ENCODE measurements at regions not wholly inside any gene's neighbourhood (a gene's known extent, or its start where the extent isn't known, plus 50 kb on each side); places are given as distances from the start of the nearest gene placed in this dataset. TPM values are rescaled to one million over a fixed set of nuclear protein-coding genes. Genes with fewer than 3 reads are reported as not detected.
"Not testable (repeated sequence)": the region's sequence is repeated elsewhere in the genome, so short reads cannot be mapped to it uniquely, and the experiment has no call there.

GRCh38 chr14:51598924-51599600, 52.6 kb upstream of the FRMD6 start:
- not testable (repeated sequence) for H3K27ac ChIP-seq (replicated peaks; ENCODE audit: low read length); H2AFZ ChIP-seq (ENCODE audit: low read length); DNase-seq (ENCODE audit: low spot score); H4K8ac ChIP-seq (ENCODE audit: low read depth, low read length); H2AK5ac ChIP-seq (ENCODE audit: low read depth, low read length); H2BK5ac ChIP-seq (ENCODE audit: low read length); H3K36me3 ChIP-seq (replicated peaks in 1 of 2; ENCODE audit: control insufficient read depth in 2 of 2, insufficient read depth in 2 of 2, low read length in 2 of 2); H3K18ac ChIP-seq (ENCODE audit: low read length); H3K23ac ChIP-seq (ENCODE audit: low read depth, low read length, poor library complexity); H3K4me3 ChIP-seq (ENCODE audit: low read length in 2 of 2); H3K27me3 ChIP-seq (ENCODE audit: control insufficient read depth in 3 of 3, insufficient read depth in 3 of 3, low read depth in 1 of 3, low read length in 3 of 3); H2BK12ac ChIP-seq (ENCODE audit: low read length); H3K9me3 ChIP-seq (replicated peaks in 1 of 2; ENCODE audit: control insufficient read depth in 2 of 2, insufficient read depth in 1 of 2, low read depth in 1 of 2, low read length in 2 of 2); H3K9ac ChIP-seq (ENCODE audit: low read depth, low read length, poor library complexity); H4K91ac ChIP-seq (ENCODE audit: low read depth, low read length, poor library complexity); H2BK15ac ChIP-seq (ENCODE audit: low read length); H3K14ac ChIP-seq (ENCODE audit: low read length); H3K4ac ChIP-seq (ENCODE audit: low read length); H2BK120ac ChIP-seq (ENCODE audit: low read depth, low read length); H3K4me1 ChIP-seq (ENCODE audit: control insufficient read depth in 2 of 2, insufficient read depth in 1 of 2, low read depth in 1 of 2, low read length in 2 of 2); H3K4me2 ChIP-seq (ENCODE audit: insufficient read depth, low read length, poor library complexity, severe bottlenecking); H3K79me1 ChIP-seq (ENCODE audit: low read depth, low read length)
- no CpG with 5 or more reads among the region's 1 CpG for WGBS, 2 donors (ENCODE audit: extremely low coverage in 2 of 2, insufficient read length in 2 of 2, insufficient replicate concordance in 1 of 2)

GRCh38 chr14:51600658-51601057, 51.1 kb upstream of the FRMD6 start:
- no CpG with 5 or more reads among the region's 1 CpG for WGBS, 2 donors (ENCODE audit: extremely low coverage in 2 of 2, insufficient read length in 2 of 2, insufficient replicate concordance in 1 of 2)
- Histone ChIP-seq H3K4me2 (ENCODE audit: insufficient read depth, low read length, poor library complexity, severe bottlenecking) (no peak overlapping the region), H3K27me3 (ENCODE audit: control insufficient read depth in 3 of 3, insufficient read depth in 3 of 3, low read depth in 1 of 3, low read length in 3 of 3) (peaks cover 0 to 12% (median 0%) of the 10 kb centered on the region in 3 experiments), H2AK5ac (ENCODE audit: low read depth, low read length) (no peak overlapping the region), H3K14ac (ENCODE audit: low read length) (no peak overlapping the region), H3K36me3 (replicated peaks in 1 of 2; ENCODE audit: control insufficient read depth in 2 of 2, insufficient read depth in 2 of 2, low read length in 2 of 2) (no peaks in the 10 kb centered on the region), H3K4me3 (ENCODE audit: low read length in 2 of 2) (no peak overlapping the region), H3K9me3 (replicated peaks in 1 of 2; ENCODE audit: control insufficient read depth in 2 of 2, insufficient read depth in 1 of 2, low read depth in 1 of 2, low read length in 2 of 2) (no peaks in the 10 kb centered on the region), H3K9ac (ENCODE audit: low read depth, low read length, poor library complexity) (no peak overlapping the region), H3K18ac (ENCODE audit: low read length) (no peak overlapping the region), H2BK5ac (ENCODE audit: low read length) (no peak overlapping the region), H3K4ac (ENCODE audit: low read length) (no peak overlapping the region), H2BK12ac (ENCODE audit: low read length) (no peak overlapping the region), H2AFZ (ENCODE audit: low read length) (no peak overlapping the region), H3K23ac (ENCODE audit: low read depth, low read length, poor library complexity) (no peak overlapping the region), H3K79me1 (ENCODE audit: low read depth, low read length) (no peaks in the 10 kb centered on the region), H2BK15ac (ENCODE audit: low read length) (no peak overlapping the region), H4K8ac (ENCODE audit: low read depth, low read length) (no peak overlapping the region), H2BK120ac (ENCODE audit: low read depth, low read length) (no peak overlapping the region), H3K27ac (replicated peaks; ENCODE audit: low read length) (no peak overlapping the region), H4K91ac (ENCODE audit: low read depth, low read length, poor library complexity) (no peak overlapping the region), H3K4me1 (ENCODE audit: control insufficient read depth in 2 of 2, insufficient read depth in 1 of 2, low read depth in 1 of 2, low read length in 2 of 2) (no peaks in the 10 kb centered on the region)
- no peak for DNase-seq (ENCODE audit: low spot score)

Small RNA genes in the stretch of these regions (small RNA-seq; reads per million reads assigned to genes)
- gene RNU6-1291P (ENCODE audit: insufficient read depth), result not detected

All from neuronal stem cell (in vitro differentiated cells).